IPS DF 4.7 (cell line): ENCODE measurements at regions not wholly inside any gene's neighbourhood (a gene's known extent, or its start where the extent isn't known, plus 50 kb on each side); places are given as distances from the start of the nearest gene placed in this dataset.

ENCODE experiments used
- DNase-seq: peaks from one replicate; pipeline ENCODE4 v3.0.0-alpha.2; 2013; ENCODE audit warnings: low spot score; ENCODE audit errors: extremely low read depth

DNA sequence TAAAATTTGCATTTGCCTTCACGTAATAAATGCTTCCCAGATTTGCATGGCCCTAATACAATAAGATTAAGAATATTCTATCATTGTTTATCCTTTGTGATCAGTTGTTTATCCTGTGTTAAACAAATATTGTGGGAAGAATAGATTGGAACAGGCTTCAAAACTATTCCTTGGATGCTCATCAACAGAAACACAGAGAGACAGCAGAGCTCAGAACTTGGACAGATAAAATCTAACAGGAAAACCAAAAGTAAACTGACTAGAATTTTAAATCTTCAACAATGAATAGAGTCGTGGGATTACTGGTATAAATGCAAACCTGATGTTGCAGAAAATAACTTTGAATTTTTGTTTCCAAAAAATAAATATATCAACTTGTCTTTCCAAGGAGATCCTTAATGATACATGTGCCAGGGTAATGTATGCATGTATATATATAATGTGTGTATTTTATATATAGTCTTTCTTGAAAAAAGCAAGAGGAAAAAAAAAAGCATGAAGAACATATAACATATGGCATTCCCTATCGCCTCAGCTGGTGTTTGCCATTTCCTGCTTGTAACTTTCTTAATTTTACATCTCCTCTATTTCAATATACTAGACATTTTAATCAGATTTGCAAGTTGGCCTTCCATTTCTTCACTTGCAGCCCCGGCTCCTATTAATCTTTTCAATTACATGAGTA is 59.9 kb upstream of the TANK start:
- no peak for DNase-seq

DNA sequence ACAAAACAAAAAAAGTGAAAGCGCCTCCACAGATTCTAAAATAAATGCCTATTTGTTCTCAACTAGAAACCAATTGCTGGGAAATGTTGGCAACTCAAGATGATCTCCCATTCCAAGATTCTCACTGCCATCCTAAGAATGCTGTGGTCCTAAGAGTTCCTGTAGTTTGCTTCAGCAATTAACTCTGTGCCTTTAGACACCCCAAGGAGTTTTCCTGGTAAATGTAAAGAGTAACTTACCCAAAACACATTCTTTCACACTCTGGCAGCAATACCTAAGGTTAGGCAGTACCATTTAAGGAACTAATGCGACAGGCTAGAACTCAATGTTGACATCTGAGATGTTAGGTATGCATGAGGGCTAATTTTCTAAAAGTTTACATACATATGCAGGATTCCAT is 58.8 kb upstream of the TANK start:
- no peak for DNase-seq

DNA sequence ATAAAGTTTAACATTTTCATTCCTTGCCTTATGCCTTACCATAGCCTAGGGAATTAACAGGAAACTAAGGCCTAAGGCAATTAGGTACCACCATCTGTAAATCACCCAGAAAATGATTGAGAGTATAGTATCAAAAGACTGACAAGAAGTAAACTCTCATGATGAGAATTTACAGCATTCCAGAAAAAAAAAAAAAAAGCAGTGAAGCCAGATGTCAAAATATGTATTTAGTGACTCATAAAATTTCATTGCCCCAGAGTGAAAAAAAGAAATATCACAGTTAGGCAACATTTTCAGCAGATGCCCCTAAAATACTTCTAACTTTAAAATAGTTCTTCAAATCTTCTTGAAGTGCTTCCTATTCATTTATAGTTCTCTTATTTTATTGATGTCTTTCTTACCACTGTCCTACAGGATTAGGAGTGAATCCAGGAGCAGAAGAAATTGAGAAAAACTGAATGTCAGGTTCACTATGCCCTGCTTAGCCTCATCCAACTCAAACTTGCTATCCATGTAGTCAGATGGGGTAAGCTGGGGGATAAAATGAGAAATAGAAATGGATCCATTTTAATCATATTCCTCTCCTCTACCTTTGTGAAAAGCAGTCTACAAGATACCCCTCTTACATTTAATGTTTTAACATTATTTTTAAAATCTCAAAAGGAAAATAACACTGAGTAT is 57.3 kb upstream of the TANK start:
- DNase-seq: no peak

DNA sequence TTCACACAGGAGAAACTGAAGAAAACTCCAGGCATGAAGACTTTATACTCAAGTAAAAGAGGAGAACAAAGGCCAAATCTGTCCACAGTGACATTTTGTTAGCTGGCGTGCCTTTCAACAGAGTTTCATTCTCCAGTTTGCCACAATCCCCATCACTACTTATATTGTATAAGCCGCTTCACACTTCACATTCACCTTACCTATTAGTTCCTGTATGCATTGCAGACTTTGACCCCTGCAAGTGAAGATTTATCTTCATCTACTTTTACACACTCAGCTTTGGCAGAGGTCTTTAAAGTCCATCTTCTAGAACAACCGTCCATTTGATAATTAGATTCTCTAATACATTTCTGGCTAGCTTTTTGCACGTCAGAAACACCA is 56.8 kb upstream of the TANK start:
- DNase-seq: no peak

DNA sequence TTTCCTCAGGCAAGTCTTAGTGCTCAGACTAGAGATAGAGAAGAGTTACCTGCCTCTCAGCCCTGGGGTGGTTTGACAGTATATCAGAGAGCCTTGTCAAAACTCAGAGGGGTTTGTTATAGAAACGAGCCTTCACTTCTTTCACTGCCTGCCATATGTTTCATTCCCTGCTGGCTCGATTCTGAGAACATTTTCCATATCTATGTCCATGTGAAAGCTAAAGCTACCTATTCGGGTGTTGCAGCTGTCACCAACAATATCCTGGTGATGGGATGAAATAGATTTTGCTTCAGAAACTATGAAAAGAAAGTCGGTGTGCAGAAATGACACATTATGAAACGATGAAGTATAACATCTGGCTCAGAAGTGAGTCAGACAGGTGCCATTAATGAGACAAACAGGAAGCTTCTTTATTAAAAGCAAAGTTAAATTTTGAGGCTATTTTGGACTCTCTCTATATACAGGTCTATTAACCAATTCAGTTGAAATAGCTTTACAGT is 56.1 kb upstream of the TANK start:
- DNase-seq: no peak

DNA sequence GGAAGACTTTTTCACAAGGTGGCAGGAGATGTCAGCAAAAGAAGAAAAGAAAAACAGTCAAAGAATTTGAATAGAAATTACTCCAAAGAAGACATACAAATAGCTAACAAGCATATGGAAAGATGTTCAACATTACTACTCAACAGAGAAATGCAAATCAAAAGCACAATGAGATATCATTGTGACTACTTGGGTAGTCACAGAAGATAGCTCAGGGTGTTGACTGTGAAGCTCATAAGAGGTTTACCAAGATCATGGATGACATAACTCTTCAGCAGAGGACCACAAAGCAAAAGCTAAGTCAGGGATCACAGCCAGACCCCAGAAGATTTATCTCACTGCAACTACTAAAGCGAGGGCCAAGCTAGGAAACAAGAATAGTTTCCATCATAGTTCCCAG is 53.0 kb upstream of the TANK start:
- no peak for DNase-seq
